ENCODE measurements at regions not wholly inside any gene's neighbourhood (a gene's known extent, or its start where the extent isn't known, plus 50 kb on each side); places are given as distances from the start of the nearest gene placed in this dataset.

GRCh38 chr12:74941670-74942069 is 268.0 kb downstream of the KCNC2 start:
- TF ChIP-seq EP300 (IDR thresholded peaks at IDR 0.05) (no peak), POLR2AphosphoS5 (IDR thresholded peaks at IDR 0.05) (no peak), CTCF (IDR thresholded peaks at IDR 0.05) (no peak), POLR2A (IDR thresholded peaks at IDR 0.05) (no peak)
- 77% methylated on average over 2 of the region's 2 CpGs for WGBS
- no peaks in the 10 kb centered on the region for H3K4me1 ChIP-seq
- H3K36me3 ChIP-seq: no peaks in the 10 kb centered on the region
- no peak overlapping the region for H3K27ac ChIP-seq
- H3K4me3 ChIP-seq: no peak overlapping the region
- H3K27me3 ChIP-seq: no peaks in the 10 kb centered on the region
- no peak for DNase-seq (ENCODE audit: low spot score in 2 of 2)
- no peaks in the 10 kb centered on the region for H3K9me3 ChIP-seq

GRCh38 chr12:74945771-74946198 is 263.9 kb downstream of the KCNC2 start:
- 26% methylated on average over 2 of the region's 2 CpGs for WGBS
- H3K27ac ChIP-seq: no peak overlapping the region

GRCh38 chr12:74953697-74954096 is 255.9 kb downstream of the KCNC2 start:
- WGBS: 83% methylated on average over 1 of the region's 1 CpG
- DNase-seq (ENCODE audit: low spot score in 2 of 2): no peak
- H3K36me3 ChIP-seq: no peaks in the 10 kb centered on the region
- no peak overlapping the region for H3K27ac ChIP-seq
- H3K27me3 ChIP-seq: no peaks in the 10 kb centered on the region
- TF ChIP-seq POLR2A (IDR thresholded peaks at IDR 0.05) (no peak), POLR2AphosphoS5 (IDR thresholded peaks at IDR 0.05) (no peak), CTCF (IDR thresholded peaks at IDR 0.05) (no peak), EP300 (IDR thresholded peaks at IDR 0.05) (no peak)
- H3K4me1 ChIP-seq: no peaks in the 10 kb centered on the region
- no peaks in the 10 kb centered on the region for H3K9me3 ChIP-seq
- no peak overlapping the region for H3K4me3 ChIP-seq

More at GRCh38 chr12:74945771-74946198, 263.9 kb downstream of the KCNC2 start:
- Histone ChIP-seq H3K4me1 (no peaks in the 10 kb centered on the region), H3K27me3 (no peaks in the 10 kb centered on the region), H3K4me3 (no peak overlapping the region), H3K9me3 (no peaks in the 10 kb centered on the region), H3K36me3 (no peaks in the 10 kb centered on the region)
- TF ChIP-seq POLR2A (IDR thresholded peaks at IDR 0.05) (no peak), POLR2AphosphoS5 (IDR thresholded peaks at IDR 0.05) (no peak), CTCF (IDR thresholded peaks at IDR 0.05) (no peak), EP300 (IDR thresholded peaks at IDR 0.05) (no peak)
- DNase-seq (ENCODE audit: low spot score in 2 of 2): no peak

GRCh38 chr12:74957231-74957630 is 252.4 kb downstream of the KCNC2 start:
- Histone ChIP-seq H3K4me3 (no peak overlapping the region), H3K27me3 (no peaks in the 10 kb centered on the region), H3K36me3 (no peaks in the 10 kb centered on the region), H3K9me3 (no peaks in the 10 kb centered on the region), H3K27ac (no peak overlapping the region), H3K4me1 (no peaks in the 10 kb centered on the region)
- WGBS: 89% methylated on average over 3 of the region's 3 CpGs
- DNase-seq (ENCODE audit: low spot score in 2 of 2): no peak
- no peak for TF ChIP-seq EP300 (IDR thresholded peaks at IDR 0.05)

GRCh38 chr12:74957634-74958033 is 252.0 kb downstream of the KCNC2 start:
- no peaks in the 10 kb centered on the region for H3K36me3 ChIP-seq
- H3K4me1 ChIP-seq: no peaks in the 10 kb centered on the region
- no peak overlapping the region for H3K4me3 ChIP-seq
- no peak overlapping the region for H3K27ac ChIP-seq
- DNase-seq (ENCODE audit: low spot score in 2 of 2): no peak
- TF ChIP-seq EP300 (IDR thresholded peaks at IDR 0.05) (no peak), POLR2AphosphoS5 (IDR thresholded peaks at IDR 0.05) (no peak), POLR2A (IDR thresholded peaks at IDR 0.05) (no peak), CTCF (IDR thresholded peaks at IDR 0.05) (no peak)
- H3K9me3 ChIP-seq: no peaks in the 10 kb centered on the region
- no peaks in the 10 kb centered on the region for H3K27me3 ChIP-seq

- Histone ChIP-seq H3K9me3 (no peaks in the 10 kb centered on the region), H3K27ac (no peak overlapping the region), H3K4me1 (no peaks in the 10 kb centered on the region), H3K36me3 (no peaks in the 10 kb centered on the region), H3K4me3 (no peak overlapping the region), H3K27me3 (no peaks in the 10 kb centered on the region)
- WGBS: 97% methylated on average over 2 of the region's 2 CpGs
- TF ChIP-seq POLR2AphosphoS5 (IDR thresholded peaks at IDR 0.05) (no peak), EP300 (IDR thresholded peaks at IDR 0.05) (no peak), POLR2A (IDR thresholded peaks at IDR 0.05) (no peak), CTCF (IDR thresholded peaks at IDR 0.05) (no peak)
- DNase-seq (ENCODE audit: low spot score in 2 of 2): no peak
These were observed 250.0 kb downstream of the KCNC2 start for GRCh38 chr12:74959657-74960056.
